A673 (cell line): ENCODE measurements at regions not wholly inside any gene's neighbourhood (a gene's known extent, or its start where the extent isn't known, plus 50 kb on each side); places are given as distances from the start of the nearest gene placed in this dataset.

Experiments used
- CTCF ChIP-seq: fragments of 300-800, 200-600 bp; sonication (generic); conservative IDR thresholded peaks from 2 replicates; pipeline ENCODE4 v1.5.1; 2017; ENCODE audit warnings: low read depth, mild to moderate bottlenecking, antibody characterized with exemption, low read length, moderate library complexity, mixed read lengths
- EZH2 ChIP-seq: fragments of 200-600 bp; sonication (generic); IDR thresholded peaks from 2 replicates; pipeline ENCODE4 v1.6.1; 2017; ENCODE audit warnings: borderline replicate concordance, low read depth, mild to moderate bottlenecking, mixed read lengths, antibody characterized with exemption, low read length; ENCODE audit not compliant: poor library complexity, severe bottlenecking

DNA sequence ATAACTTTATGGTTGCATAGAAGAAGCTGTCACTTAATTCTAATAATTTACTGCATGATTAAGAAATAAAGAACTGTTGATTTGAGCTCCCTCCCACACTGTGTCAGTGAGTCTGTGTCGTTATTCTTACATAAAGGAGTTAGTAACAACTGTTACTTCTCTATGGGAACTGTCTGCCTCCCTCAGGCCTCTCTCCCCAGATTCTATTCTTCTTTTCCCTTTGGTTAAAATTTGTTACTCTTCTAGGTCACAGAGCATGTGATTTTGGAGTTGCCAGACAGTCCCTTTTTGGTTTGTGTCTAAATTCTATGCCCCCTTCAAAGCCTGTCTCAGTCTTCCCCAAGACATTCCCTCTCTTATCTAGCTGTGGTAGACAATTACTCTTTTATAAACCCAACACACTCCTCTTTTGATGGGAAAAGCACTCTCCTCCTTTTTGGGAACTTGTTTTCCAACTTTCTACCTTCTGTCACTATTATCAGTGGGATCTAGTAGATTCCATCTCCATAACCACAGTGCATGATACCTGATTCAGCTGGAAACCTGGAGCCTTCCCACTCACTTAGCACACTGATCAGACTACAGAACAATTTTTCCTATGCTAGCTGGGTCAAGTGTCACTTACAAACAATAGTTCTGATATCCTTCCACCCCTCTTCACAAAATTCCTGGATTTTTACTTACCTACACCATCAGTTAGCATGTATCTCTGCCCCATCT, 422.1 kb upstream of the TGFBR2 start:
- no peak for TF ChIP-seq CTCF
- TF ChIP-seq EZH2: no peak
